GM19438 (cell line): ENCODE measurements at regions not wholly inside any gene's neighbourhood (a gene's known extent, or its start where the extent isn't known, plus 50 kb on each side); places are given as distances from the start of the nearest gene placed in this dataset.
"Not testable (repeated sequence)": the region's sequence is repeated elsewhere in the genome, so short reads cannot be mapped to it uniquely, and the experiment has no call there.

Experiments used
- ATAC-seq: cut with Tn5 transposase; IDR thresholded peaks from one replicate; pipeline ENCODE4 v1.9.1; 2021; ENCODE audit warnings: low read depth; ENCODE audit not compliant: unreplicated experiment

DNA sequence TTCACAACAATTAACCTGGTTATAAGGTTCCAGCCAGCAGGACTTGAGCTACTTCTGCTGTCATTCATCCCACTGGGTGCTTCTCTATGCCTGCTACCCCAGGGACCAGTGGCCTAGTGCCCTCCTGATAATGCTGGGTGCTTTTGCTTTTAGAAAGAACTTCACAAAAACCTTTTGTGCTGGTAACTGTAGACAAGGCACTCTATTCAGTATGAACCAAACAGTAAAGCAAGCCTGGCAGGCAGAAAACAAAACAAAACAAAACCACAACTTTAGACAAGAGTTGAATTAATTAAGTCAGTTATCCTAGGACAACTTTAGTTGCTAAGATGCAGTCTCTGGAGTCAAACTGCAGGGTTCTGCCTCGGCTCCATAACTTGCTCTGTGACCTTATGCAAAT, 61.9 kb upstream of the ADGRL2 start:
- ATAC-seq, result no peak

DNA sequence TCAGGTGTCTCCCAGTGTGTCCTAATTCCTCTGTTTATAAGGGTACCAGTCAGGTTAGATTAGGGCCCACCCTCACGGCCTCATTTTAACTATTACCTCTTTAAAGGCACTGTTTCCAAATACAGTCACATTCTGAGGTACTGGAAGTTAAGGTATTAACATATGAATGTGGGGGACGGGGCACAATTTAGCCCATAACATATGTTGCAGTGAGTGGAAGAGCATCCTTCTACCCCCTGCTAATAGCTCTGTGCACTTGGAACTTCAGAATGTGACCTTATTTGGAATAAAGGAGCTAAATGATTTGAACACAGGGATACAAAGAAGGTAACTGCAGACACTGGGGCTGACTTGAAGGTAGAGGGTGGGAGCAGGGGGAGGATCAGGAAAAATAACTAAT, 67.3 kb upstream of the ADGRL2 start:
- ATAC-seq, result no peak

DNA sequence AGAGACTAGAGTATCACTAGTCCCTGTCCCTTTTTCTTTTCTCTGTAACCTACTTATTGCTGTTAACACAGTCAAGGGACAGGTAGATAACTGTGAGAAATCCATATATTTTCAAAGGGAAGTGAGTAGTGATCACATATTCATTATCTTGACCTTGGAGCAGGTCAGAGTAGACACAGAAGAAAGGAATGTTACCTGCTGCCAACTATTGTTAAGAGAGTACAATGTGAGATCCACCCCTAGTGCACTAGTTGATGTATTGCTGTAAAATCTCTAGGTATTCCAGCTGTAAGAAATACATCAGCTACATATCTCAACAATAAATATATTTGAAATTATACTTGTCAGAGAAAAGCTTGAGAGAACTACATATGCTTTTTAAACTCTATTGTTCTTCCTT, 68.7 kb upstream of the ADGRL2 start:
- ATAC-seq, result no peak

DNA sequence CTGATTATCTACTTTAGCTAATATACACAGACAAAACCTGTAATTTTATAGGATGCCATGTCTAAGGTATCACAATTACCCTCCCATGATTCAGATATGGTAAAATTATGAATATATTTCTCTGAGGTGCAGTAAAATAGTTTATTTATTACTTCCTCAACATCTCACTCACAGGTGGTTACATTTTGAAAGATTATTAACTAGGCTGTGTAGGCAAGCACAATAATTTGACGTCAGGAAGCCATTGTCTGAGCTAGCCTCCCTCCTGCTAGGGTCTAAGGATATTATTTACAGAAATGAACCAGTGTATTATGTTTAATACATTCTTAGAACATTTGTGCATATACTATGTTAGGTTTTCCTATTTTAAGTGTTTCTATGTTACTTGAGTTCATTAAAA, 69.9 kb upstream of the ADGRL2 start:
- ATAC-seq, result peak; percentile 92

DNA sequence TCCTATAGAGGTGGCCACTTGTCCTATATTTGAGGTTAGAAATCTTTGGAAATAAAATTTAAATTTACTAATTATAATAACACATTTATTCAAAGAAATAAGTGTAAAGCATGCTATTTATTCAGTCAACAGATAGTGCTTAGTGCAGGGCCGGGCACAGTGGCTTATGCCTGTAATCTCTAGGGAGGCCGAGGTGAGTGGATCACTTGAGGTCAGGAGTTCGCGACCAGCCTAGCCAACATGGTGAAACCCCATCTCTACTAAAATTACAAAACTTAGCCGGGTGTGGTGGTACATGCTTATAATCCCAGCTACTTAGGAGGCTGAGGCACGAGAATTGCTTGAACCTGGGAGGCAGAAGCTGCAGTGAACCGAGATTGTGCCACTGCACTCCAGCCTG, 70.4 kb upstream of the ADGRL2 start:
- not testable (repeated sequence) for ATAC-seq

DNA sequence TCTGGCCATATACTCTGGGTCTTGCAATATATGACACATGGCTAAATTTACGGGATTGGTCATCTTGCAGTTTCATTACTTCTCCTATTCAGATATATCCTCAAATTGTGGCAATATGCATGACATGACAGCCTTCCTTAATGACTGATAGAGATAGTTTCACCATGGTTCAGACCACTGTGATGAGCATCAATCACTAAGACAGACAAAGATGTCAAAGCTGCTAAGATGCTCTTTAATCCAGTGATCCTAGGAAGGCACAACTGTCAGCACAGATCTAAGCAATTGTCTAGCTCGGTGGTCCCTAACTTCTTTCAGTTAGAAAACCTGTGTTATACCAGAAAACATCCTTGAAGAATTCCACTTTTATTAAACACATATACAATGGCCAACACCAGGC, 70.9 kb upstream of the ADGRL2 start:
- ATAC-seq, result no peak

DNA sequence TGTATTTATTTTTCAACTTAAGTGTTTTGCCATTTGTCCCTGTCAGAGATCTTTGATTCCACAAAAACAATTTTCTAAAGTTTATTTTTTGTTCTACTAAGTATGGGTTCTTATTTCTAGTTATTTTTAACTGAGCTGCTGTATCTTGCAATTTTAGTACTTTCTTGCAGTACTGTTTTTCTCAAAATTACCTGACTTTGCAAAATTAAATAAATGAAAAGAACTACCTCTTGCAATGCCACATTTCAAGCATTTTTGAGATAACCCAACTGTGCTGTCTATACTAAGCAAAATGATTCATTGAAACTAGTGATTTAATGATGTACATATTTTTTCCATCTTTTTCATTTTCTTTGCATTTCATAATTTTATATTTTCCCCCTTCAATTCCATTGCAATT, 71.5 kb upstream of the ADGRL2 start:
- no peak for ATAC-seq

DNA sequence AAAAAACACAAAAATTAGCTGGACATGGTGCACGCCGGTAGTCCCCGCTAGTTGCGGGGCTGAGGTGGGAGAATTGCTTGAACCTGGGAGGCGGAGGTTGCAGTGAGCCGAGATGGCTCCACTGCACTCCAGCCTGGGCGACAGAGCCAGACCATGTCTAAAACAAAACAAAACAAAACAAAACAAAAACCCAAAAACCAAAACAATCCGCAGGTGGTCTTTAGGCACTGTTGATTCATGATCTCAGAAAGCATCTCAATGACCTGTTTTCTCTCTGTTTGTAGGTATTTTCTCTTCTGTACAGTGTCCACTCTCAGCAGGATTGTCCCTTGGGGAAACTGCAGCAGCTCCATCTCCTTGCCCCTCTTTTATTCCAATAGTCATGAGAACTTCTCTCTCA, 74.9 kb upstream of the ADGRL2 start:
- ATAC-seq, result no peak

DNA sequence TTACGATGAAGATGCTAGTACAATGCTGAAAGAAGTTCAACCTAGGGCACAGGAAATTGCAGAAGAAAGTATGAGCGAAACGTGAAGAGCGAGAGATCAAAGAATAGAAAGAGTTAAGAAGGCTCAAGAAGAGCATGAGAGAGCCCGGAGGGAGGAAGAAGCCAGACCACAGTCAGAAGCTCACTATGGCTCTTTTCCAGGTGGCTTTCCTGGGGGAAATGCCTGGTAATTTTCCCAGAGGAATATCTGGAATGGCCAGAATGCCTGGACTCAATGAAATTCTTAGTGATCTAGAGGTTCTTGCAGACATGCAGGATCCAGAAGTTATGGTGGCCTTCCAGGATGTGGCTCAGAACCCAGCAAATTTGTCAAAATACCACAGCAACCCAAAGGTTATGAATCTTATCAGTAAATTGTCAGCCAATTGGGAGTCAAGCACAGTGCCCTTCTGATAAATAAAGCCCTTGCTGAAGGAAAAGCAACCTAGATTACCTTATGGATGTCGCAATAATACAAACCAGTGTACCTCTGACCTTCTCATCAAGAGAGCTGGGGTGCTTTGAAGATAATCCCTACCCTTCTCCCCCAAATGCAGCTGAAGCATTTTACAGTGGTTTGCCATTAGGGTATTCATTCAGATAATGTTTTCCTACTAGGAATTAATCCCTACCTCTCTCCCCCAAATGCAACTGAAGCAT, 78.0 kb upstream of the ADGRL2 start:
- ATAC-seq, result not testable (repeated sequence)

DNA sequence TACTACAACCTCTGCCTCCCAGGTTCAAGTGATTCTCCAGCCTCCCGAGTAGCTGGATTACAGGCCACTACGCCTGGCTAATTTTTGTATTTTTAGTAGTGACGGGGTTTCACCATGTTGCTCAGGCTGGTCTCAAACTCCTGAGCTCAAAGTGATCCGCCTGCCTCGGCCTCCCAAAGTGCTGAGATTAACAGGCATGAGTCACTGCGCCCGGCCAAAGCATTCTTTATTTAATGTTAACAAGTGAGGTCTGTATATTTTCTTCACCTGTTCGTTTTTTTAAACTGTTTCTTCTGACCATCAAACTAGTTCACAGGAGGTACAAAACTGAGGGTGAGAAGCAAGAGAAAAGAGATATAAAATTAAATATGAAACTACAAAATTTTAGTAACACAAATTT, 80.5 kb upstream of the ADGRL2 start:
- ATAC-seq, result not testable (repeated sequence)

DNA sequence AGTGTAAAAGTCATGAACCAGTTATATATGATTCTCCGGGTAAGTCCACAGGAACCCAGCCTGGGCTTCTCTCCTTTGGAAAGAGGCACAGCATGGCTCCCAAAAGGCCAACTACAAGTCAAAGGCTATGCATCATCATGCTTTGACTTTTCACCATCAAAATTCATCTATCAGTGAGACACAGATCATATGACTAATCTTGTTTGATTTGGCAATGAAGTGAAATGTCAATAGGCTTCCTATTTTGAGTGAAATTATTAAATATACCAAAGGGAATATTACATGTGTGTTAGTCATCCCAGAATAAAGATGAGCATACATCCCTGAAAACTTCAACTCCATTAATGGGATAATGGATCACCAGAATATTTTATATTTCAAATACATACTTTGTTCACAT, 83.5 kb upstream of the ADGRL2 start:
- ATAC-seq, result no peak

DNA sequence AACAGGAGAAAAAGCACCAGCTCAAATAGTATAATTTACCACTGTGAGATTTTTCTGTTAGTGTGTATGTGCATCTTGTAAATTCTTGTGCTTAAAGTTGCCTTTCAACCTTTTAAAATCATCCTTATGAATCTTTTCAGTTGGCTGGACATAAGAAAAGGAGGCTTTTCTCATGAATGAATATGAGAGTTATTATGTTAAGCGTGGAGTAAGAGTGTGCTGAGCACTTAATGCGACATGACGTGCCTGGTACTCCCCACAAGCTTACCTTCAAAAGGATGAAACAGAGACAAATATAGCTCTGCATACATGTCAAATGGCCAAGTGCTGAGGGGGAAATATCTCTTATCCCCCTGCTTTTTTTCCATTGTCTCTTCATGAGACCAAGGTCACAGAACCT, 85.3 kb upstream of the ADGRL2 start:
- no peak for ATAC-seq

DNA sequence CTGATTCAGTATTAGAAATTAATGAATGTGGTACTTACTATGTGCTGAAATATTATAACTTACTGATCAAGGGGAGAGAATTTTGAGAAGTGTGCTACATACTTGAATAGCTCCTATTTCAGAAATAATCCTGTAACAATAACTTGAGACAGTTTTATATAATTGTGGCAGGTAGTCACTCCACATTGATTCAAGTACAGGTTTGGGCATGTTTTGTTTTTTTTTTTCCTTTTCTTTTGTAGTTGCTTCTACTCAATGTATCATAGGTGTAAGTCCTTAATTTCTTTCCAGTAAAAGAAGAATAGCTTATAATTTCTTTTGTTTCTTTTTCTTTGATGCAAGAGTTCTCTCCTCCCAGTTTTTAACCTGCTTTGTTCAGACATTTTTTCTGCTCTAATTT, 86.1 kb upstream of the ADGRL2 start:
- ATAC-seq, result no peak

DNA sequence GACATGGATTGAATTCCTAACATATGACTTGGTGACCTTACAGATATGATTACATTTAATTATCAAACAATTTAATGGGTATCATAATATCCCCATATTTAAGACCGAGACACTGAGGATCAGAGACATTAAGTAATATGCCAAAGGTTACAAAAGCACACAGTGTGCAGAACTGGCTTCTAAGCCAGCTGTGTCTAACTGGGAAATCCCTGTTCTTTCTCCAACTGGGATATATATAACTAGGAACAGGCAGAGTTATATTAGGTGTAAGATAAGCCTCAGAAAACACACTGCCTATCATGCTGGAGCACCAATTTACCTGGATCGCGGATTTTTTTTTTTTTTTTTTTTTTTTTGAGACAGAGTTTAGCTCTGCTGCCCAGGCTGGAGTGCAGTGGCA, 88.3 kb upstream of the ADGRL2 start:
- ATAC-seq, result no peak

DNA sequence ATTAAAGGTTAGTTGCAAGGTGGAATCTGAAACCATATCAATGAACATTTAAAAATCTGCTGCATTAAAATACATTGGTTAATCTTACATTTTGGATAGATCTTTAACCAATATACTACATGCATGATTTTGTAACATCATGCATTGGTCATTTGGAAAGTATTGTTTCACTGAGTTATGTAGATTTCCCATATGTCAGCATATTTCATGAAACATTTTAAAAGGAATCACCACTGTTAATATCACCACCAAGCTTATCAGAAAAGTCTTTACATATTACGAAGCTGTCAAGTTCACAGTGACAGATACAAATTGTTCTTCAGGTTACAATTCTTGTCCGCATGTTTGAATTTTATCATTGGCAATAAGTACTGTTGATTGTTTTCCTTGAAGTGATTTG, 89.9 kb upstream of the ADGRL2 start:
- ATAC-seq, result no peak

DNA sequence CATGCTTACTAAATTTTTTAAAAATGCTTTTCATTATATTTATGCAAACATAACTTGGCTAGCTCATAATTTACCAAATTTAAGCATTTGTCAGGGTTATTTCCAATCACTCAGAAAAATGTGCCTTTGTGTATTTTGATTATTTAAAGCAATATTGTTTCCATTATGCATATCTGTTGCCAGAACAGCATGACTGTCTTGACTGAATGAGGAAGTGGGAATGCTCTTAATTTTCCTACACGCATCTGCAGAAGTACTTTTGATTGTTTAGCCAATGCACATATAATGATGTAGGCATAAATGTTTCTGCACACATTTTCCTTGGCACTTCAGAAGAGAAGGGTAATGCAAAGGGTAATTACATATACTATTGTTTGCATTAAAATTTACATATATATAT, 92.5 kb upstream of the ADGRL2 start:
- ATAC-seq, result no peak

DNA sequence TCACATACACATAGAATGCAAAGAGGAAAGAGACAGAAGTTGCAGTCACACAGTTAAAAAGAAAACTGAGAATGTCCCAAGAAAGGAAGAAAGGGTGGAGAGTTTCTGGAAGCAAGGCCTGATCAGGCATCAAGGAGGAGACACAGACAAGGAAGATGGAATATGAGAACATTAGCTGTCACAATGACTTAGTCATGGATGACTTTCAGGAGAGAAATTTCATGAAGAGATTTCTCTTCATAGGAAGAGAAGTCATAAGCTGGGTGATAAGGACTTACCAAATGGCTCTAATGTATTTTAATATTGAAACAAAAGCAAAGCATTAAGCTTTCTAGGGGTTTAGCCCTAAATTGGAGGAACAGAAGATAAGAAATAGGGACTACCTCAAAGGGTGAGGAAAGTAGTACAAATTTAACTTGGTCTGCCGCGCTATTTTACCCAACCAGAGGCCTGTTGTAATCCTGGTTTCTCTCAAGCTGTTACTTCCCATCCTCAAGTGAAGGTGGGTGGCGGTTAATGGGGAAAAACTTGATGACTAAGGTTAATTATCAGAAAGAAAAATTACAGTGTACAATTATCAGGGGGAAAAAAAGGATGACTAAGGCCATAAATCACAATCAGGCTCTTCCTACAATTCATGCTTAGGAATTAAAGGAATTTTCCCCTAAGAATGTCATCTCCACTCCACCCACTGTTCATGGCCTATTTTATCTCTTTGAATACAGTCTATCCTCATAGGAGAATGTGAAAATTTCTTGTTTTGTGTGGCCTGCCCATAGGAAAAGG, 93.9 kb upstream of the ADGRL2 start:
- ATAC-seq, result no peak

DNA sequence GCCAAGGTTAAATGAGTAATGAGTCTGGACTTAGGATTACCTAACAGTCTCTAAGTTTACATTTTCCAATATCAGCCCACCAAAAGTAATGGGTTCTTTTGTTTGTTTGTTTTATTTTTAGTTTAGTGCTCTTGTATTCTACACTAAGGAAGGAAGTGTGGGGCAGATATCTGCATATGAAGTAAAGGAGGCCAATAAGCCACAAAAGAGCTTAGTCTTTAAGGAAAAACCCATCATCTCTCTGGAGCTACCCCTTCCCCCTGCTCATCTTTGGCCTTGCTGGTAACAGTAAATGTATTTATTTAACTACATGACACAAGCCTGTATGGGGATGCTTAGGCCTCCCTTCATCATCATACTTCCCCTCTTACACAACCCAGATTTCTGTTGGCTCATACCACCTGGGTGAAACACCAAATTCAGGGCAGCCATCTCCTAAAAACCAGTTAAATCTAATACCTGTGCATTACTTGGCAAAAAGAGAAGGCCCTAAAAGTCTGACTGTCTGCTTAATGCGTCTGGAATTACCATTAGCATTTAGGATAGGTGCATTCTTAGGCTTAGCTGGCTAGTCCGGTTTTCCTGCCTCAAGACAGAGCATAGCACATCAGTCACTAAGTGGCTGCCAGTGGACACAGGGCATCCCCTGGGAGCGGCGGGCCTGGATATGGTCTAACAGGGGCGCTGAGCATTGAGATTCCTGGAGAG, 96.8 kb upstream of the ADGRL2 start:
- ATAC-seq, result no peak

DNA sequence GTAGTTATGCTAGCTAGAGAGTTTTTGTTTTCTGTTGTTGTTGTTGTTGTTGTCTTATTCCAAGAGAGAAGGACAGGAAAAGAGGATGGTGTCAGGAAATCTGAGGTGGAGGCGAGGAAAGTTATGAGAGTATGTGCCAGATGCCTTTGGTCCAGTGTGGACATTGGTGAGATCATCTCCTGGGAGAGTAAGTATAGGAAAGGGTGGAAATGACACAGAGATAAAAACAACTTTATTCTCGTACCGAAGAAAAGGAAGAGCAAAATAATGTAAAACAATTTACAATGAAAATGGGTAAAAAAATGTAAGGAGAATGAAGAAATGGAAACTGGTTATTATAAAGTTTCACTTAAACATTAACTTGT, 97.4 kb upstream of the ADGRL2 start:
- ATAC-seq, result no peak

DNA sequence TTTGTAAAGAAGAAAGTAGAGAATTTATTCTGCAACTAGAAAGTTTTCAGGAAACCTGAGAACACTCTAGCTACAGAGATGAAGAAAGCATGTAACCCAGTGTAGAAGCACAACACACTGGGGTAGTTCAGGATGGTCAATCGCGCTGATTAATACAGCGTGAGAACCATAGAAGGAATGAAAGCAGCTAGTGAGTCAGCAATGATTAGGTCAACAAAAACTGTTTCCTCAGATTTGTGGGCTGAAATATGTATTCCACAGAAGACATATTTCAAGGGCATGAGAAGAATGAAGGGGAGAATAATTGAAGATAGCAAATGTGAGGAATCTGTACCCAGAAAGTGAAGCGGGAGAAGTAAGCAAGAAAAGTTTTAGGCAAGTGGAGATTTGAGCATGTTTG, 97.8 kb upstream of the ADGRL2 start:
- no peak for ATAC-seq

DNA sequence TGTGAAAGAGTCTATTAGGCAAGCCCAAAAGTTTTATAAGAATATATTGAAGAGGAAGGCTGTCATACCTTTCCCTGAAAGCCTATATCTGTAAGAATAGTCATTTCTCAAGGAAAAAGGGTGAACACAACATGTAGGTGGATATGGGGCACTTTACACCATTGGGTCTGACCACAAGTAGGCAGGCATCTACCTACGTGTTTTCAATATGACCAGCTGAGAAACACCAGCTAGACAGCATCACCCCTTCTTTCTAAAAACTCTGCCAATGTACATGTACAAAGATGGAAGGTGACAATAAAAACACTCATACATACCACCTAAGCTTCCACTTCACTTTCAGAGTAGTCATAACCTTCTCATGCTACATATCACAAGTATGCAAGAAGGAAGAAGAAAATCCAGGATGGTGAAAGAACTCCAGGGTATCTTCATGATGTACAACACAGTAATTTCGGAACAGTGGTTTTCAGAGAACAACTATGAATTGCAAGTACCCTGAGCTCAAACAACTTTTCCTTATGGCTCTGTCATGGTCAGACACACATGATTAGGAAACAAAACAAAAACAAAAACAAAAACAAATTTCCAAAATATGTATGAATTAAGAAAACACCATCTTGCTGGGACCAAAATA, 98.5 kb upstream of the ADGRL2 start:
- ATAC-seq, result no peak
